ENCODE measurements at regions not wholly inside any gene's neighbourhood (a gene's known extent, or its start where the extent isn't known, plus 50 kb on each side); places are given as distances from the start of the nearest gene placed in this dataset.

- Histone ChIP-seq H3K27ac (peak overlapping the region; percentile 88 to 90), H3K9me3 (no peaks in the 10 kb centered on the region)
- no peak for TF ChIP-seq CTCF (IDR thresholded peaks at IDR 0.05)
Measured at GRCh38 chr19:46944918-46945628, 74.6 kb upstream of the NPAS1 start.

GRCh38 chr19:46945694-46946489 is 73.7 kb upstream of the NPAS1 start:
- Histone ChIP-seq H3K4me3 (peak overlapping the region; percentile 56), H3K9me3 (no peaks in the 10 kb centered on the region), H3K27ac (peak overlapping the region; percentile 88 to 90), H3K27me3 (replicated peaks; ENCODE audit: insufficient read depth) (no peaks in the 10 kb centered on the region), H3K36me3 (no peaks in the 10 kb centered on the region), H3K4me1 (ENCODE audit: control insufficient read depth in 1 of 2, low read depth in 2 of 2) (peaks cover 28 to 80% of the 10 kb centered on the region in 2 donors)
- TF ChIP-seq CTCF (IDR thresholded peaks at IDR 0.05): no peak
- peak; percentile 46 for ATAC-seq (ENCODE audit: insufficient number of reproducible peaks, low FRiP score, low read depth)
- DNase-seq (ENCODE audit: low spot score): no peak

More at GRCh38 chr19:46944918-46945628, 74.6 kb upstream of the NPAS1 start:
- Histone ChIP-seq H3K4me3 (peak overlapping the region; percentile 56), H3K4me1 (ENCODE audit: control insufficient read depth in 1 of 2, low read depth in 2 of 2) (peaks cover 28 to 72% of the 10 kb centered on the region in 2 donors), H3K36me3 (no peaks in the 10 kb centered on the region), H3K27me3 (replicated peaks; ENCODE audit: insufficient read depth) (no peaks in the 10 kb centered on the region)
- peak; percentile 49 for DNase-seq (ENCODE audit: low spot score)
- peak; percentile 59 for ATAC-seq (ENCODE audit: insufficient number of reproducible peaks, low FRiP score, low read depth)

GRCh38 chr19:46946611-46947238 is 72.9 kb upstream of the NPAS1 start:
- no peak for ATAC-seq (ENCODE audit: insufficient number of reproducible peaks, low FRiP score, low read depth)
- no peak for TF ChIP-seq CTCF (IDR thresholded peaks at IDR 0.05)
- no peaks in the 10 kb centered on the region for H3K27me3 ChIP-seq (replicated peaks; ENCODE audit: insufficient read depth)
- peaks cover 34 to 88% of the 10 kb centered on the region in 2 donors for H3K4me1 ChIP-seq (ENCODE audit: control insufficient read depth in 1 of 2, low read depth in 2 of 2)
- no peak for DNase-seq (ENCODE audit: low spot score)
- H3K36me3 ChIP-seq: no peaks in the 10 kb centered on the region
- H3K27ac ChIP-seq: peak overlapping the region; percentile 88 to 90
- H3K4me3 ChIP-seq: no peak overlapping the region
- H3K9me3 ChIP-seq: no peaks in the 10 kb centered on the region

- Histone ChIP-seq H3K27me3 (replicated peaks; ENCODE audit: insufficient read depth) (no peaks in the 10 kb centered on the region), H3K36me3 (no peaks in the 10 kb centered on the region), H3K9me3 (no peaks in the 10 kb centered on the region), H3K4me1 (ENCODE audit: control insufficient read depth in 1 of 2, low read depth in 2 of 2) (peaks cover 39 to 90% of the 10 kb centered on the region in 2 donors), H3K4me3 (no peak overlapping the region), H3K27ac (peak overlapping the region in 1 of 2 donors; percentile 88)
- no peak for DNase-seq (ENCODE audit: low spot score)
- no peak for ATAC-seq (ENCODE audit: insufficient number of reproducible peaks, low FRiP score, low read depth)
- no peak for TF ChIP-seq CTCF (IDR thresholded peaks at IDR 0.05)
Measured at GRCh38 chr19:46947866-46948265, 71.8 kb upstream of the NPAS1 start.

Measured in thoracic aorta (tissue), 2 donors.